Neural cell (in vitro differentiated cells): ENCODE measurements at regions not wholly inside any gene's neighbourhood (a gene's known extent, or its start where the extent isn't known, plus 50 kb on each side); places are given as distances from the start of the nearest gene placed in this dataset.
"Not testable (repeated sequence)": the region's sequence is repeated elsewhere in the genome, so short reads cannot be mapped to it uniquely, and the experiment has no call there.

Source experiments
- H2AFZ ChIP-seq: fragments of 200-600, 300-800 bp; sonication (generic), shearing (Covaris generic); 2 replicates; pipeline ENCODE4 v1.6.0; 2014; ENCODE audit warnings: low read depth, mild to moderate bottlenecking, antibody characterized with exemption, low read length, moderate library complexity
- H3F3A ChIP-seq: fragments of 200-600 bp; shearing (Covaris generic); 2 replicates; pipeline ENCODE4 v1.6.1; 2016; ENCODE audit warnings: mild to moderate bottlenecking, moderate library complexity, mixed read lengths, antibody characterized with exemption, low read length; ENCODE audit not compliant: insufficient read depth, poor library complexity, severe bottlenecking
- H3K27ac ChIP-seq: fragments of 200-600, 300-800 bp; sonication (generic), shearing (Covaris generic); 2 replicates; pipeline ENCODE4 v1.5.1; 2014; ENCODE audit warnings: mild to moderate bottlenecking, low read length, moderate library complexity
- H3K27me3 ChIP-seq: fragments of 300-800, 200-600 bp; sonication (generic), shearing (Covaris generic); 2 replicates; pipeline ENCODE4 v1.6.0; 2014; ENCODE audit warnings: mild to moderate bottlenecking, low read depth, low read length, moderate library complexity; ENCODE audit not compliant: insufficient read depth
- H3K36me3 ChIP-seq: fragments of 300-800, 200-600 bp; sonication (generic), shearing (Covaris generic); 2 replicates; pipeline ENCODE4 v1.5.1; 2014; ENCODE audit warnings: mild to moderate bottlenecking, antibody characterized with exemption, low read length, moderate library complexity; ENCODE audit not compliant: insufficient read depth
- H3K4me2 ChIP-seq: fragments of 300-800, 200-600 bp; sonication (generic), shearing (Covaris generic); 2 replicates; pipeline ENCODE4 v1.6.0; 2014; ENCODE audit warnings: mild to moderate bottlenecking, low read length
- H3K4me3 ChIP-seq: fragments of 300-800, 200-600 bp; sonication (generic), shearing (Covaris generic); 2 replicates; pipeline ENCODE4 v1.5.1; 2014; ENCODE audit warnings: mild to moderate bottlenecking, low read length, moderate library complexity
- H3K79me2 ChIP-seq: fragments of 200-600 bp; shearing (Covaris generic); replicated peaks from 2 replicates; pipeline ENCODE4 v1.6.0; 2014; ENCODE audit warnings: mild to moderate bottlenecking, low read length, moderate library complexity; ENCODE audit not compliant: insufficient read depth
- H3K9ac ChIP-seq: fragments of 300-800, 200-600 bp; sonication (generic), shearing (Covaris generic); 2 replicates; pipeline ENCODE4 v1.6.1; 2016; ENCODE audit warnings: mild to moderate bottlenecking, low read length, mixed read lengths
- H3K9me2 ChIP-seq: fragments of 200-600 bp; shearing (Covaris generic); 2 replicates; pipeline ENCODE4 v1.6.1; 2016; ENCODE audit warnings: mild to moderate bottlenecking, low read length, mixed read lengths; ENCODE audit not compliant: insufficient read depth
- H3K9me3 ChIP-seq: fragments of 200-600, 300-800 bp; sonication (generic), shearing (Covaris generic); 2 replicates; pipeline ENCODE4 v1.6.1; 2016; ENCODE audit warnings: mild to moderate bottlenecking, mixed run types, low read length, moderate library complexity, mixed read lengths
- H4K20me1 ChIP-seq: fragments of 200-600 bp; shearing (Covaris generic); 2 replicates; pipeline ENCODE4 v1.6.1; 2016; ENCODE audit warnings: mild to moderate bottlenecking, mixed run types; ENCODE audit not compliant: insufficient read depth
- CTCF ChIP-seq: fragments of 450-650 bp; IDR thresholded peaks from 2 replicates; pipeline ENCODE4 v1.5.1; 2014; ENCODE audit warnings: antibody characterized with exemption, mild to moderate bottlenecking, moderate library complexity; ENCODE audit not compliant: poor library complexity, severe bottlenecking
- EP300 ChIP-seq: fragments of 450-650 bp; conservative IDR thresholded peaks from 2 replicates; pipeline ENCODE4 v1.6.1; 2014; ENCODE audit warnings: antibody characterized with exemption, mild to moderate bottlenecking, moderate library complexity; ENCODE audit not compliant: poor library complexity, severe bottlenecking
- EZH2 ChIP-seq: fragments of 200-600, 300-800 bp; shearing (Covaris generic), sonication (generic); IDR thresholded peaks from 2 replicates; pipeline ENCODE4 v1.6.1; 2014; ENCODE audit warnings: antibody characterized with exemption, low read length, borderline replicate concordance, mild to moderate bottlenecking; ENCODE audit not compliant: insufficient read depth, poor library complexity, severe bottlenecking
- MXI1 ChIP-seq: fragments of 450-650 bp; conservative IDR thresholded peaks from 2 replicates; pipeline ENCODE4 v1.6.1; 2014; ENCODE audit warnings: antibody characterized with exemption, mild to moderate bottlenecking; ENCODE audit not compliant: poor library complexity, severe bottlenecking
- POLR2AphosphoS5 ChIP-seq: IDR thresholded peaks from 2 replicates; pipeline ENCODE4 v1.6.1; 2012
- RAD21 ChIP-seq: fragments of 450-650 bp; conservative IDR thresholded peaks from 2 replicates; pipeline ENCODE4 v1.6.1; 2014; ENCODE audit warnings: antibody characterized with exemption, mild to moderate bottlenecking, moderate library complexity
- REST ChIP-seq: IDR thresholded peaks from 2 replicates; pipeline ENCODE4 v1.6.1; 2012; ENCODE audit warnings: borderline replicate concordance
- SMC3 ChIP-seq: fragments of 450-650 bp; conservative IDR thresholded peaks from 2 replicates; pipeline ENCODE4 v1.6.1; 2014; ENCODE audit warnings: antibody characterized with exemption, mild to moderate bottlenecking, moderate library complexity; ENCODE audit not compliant: poor library complexity
- TAF1 ChIP-seq: IDR thresholded peaks from 2 replicates; pipeline ENCODE4 v1.6.1; 2012; ENCODE audit warnings: low read depth

- H3K79me2 ChIP-seq: no peaks in the 10 kb centered on the region
- H3F3A ChIP-seq: no peaks in the 10 kb centered on the region
- no peaks in the 10 kb centered on the region for H4K20me1 ChIP-seq
- H3K9me2 ChIP-seq: no peaks in the 10 kb centered on the region
- H3K36me3 ChIP-seq: no peaks in the 10 kb centered on the region
- no peaks in the 10 kb centered on the region for H3K9me3 ChIP-seq
- H3K9ac ChIP-seq: no peak overlapping the region
- H3K27me3 ChIP-seq: no peaks in the 10 kb centered on the region
- H3K4me3 ChIP-seq: no peak overlapping the region
- TF ChIP-seq RAD21 (no peak), MXI1 (no peak), TAF1 (no peak), EP300 (no peak), EZH2 (no peak), CTCF (no peak), SMC3 (no peak), REST (no peak)
- no peak overlapping the region for H3K4me2 ChIP-seq
- H3K27ac ChIP-seq: no peak overlapping the region
- no peak overlapping the region for H2AFZ ChIP-seq
These were observed 211.6 kb downstream of the SYK start for GRCh38 chr9:91012933-91013841.

GRCh38 chr9:91017245-91017644 lies 215.6 kb downstream of the SYK start:
- no peak for TF ChIP-seq EZH2
- TF ChIP-seq CTCF: no peak
- TF ChIP-seq REST: no peak
- no peak for TF ChIP-seq EP300
- no peak for TF ChIP-seq RAD21
- no peak for TF ChIP-seq SMC3
- no peak for TF ChIP-seq TAF1
- no peak for TF ChIP-seq POLR2AphosphoS5
- no peak for TF ChIP-seq MXI1
- Histone ChIP-seq H3K4me2 (no peak overlapping the region), H3K36me3 (no peaks in the 10 kb centered on the region), H3K27me3 (no peaks in the 10 kb centered on the region), H3F3A (no peaks in the 10 kb centered on the region), H3K9ac (no peak overlapping the region), H2AFZ (no peak overlapping the region), H3K27ac (no peak overlapping the region), H3K9me2 (no peaks in the 10 kb centered on the region), H3K4me3 (no peak overlapping the region), H4K20me1 (no peaks in the 10 kb centered on the region), H3K9me3 (no peaks in the 10 kb centered on the region), H3K79me2 (no peaks in the 10 kb centered on the region)

GRCh38 chr9:91019871-91020270 lies 218.3 kb downstream of the SYK start:
- H3K36me3 ChIP-seq, H3K4me2 ChIP-seq, H3F3A ChIP-seq, H3K9me3 ChIP-seq, H3K27me3 ChIP-seq, H3K9ac ChIP-seq, H3K9me2 ChIP-seq, H3K4me3 ChIP-seq, H2AFZ ChIP-seq, H4K20me1 ChIP-seq, H3K27ac ChIP-seq, H3K79me2 ChIP-seq: not testable (repeated sequence)
